GM18951 (cell line): ENCODE measurements at regions not wholly inside any gene's neighbourhood (a gene's known extent, or its start where the extent isn't known, plus 50 kb on each side); places are given as distances from the start of the nearest gene placed in this dataset.

Source experiments
- POLR2A ChIP-seq: IDR thresholded peaks from 4 replicates; pipeline ENCODE4 v1.6.1; 2011; ENCODE audit warnings: mild to moderate bottlenecking; ENCODE audit not compliant: insufficient read length, insufficient read depth; ENCODE audit errors: extremely low read depth
- in situ Hi-C: fragments of 300-500 bp; cut with MboI; formaldehyde crosslinking; loops from one replicate; pipeline ENCODE4 v1.12.0; 2022; ENCODE audit warnings: low sequenced_read_pairs, mixed read lengths, inconsistent platforms; ENCODE audit not compliant: unreplicated experiment

DNA sequence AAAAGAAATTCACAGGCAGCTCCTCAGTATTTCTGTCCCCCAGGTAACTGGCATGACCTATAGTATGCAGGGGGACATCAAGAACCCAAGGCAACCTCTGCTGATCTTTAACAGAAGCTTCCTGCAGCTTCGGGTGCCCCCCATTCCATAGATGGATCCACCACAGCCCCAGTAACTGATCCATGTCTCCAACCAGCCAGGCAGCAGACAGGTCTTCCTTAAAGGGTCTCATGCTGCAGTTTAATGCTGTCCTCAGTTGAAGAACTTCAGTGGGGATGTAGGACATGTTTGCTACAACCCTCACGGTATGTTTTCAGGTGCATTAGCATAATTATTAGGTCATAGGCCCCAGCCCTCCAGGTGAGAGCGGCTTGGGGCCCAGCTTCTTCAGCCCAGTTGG, 90.9 kb upstream of the OLIG2 start:
- no peak for TF ChIP-seq POLR2A
- in situ Hi-C loops: no loop called here

GRCh38 chr21:32940079-32941014, 85.4 kb upstream of the OLIG2 start:
- in situ Hi-C loops: no loop called here

GRCh38 chr21:32941263-32941662, 84.5 kb upstream of the OLIG2 start:
- in situ Hi-C loops: no loop called here

More at GRCh38 chr21:32940079-32941014, 85.4 kb upstream of the OLIG2 start:
- no peak for TF ChIP-seq POLR2A

DNA sequence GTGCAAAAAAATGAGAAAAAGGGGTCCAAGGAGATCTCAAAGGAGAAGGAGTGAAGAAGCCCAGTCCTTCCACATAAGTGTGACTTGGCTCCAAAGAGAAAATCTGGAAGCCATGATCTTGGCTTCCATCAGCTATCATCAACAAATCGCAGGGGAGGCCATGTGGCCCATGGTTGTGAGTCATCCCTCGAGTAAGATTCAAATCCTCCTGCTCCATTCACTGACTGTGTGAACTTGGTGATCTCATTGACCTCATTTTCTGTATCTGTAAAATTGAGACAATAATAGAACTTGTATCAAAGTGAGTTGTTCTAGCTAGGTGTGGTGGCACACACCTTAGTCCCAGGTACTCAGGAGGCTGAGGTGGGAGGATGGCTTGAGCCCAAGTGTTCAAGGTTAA, 79.1 kb upstream of the OLIG2 start:
- in situ Hi-C loops: no loop called here

More at GRCh38 chr21:32941263-32941662, 84.5 kb upstream of the OLIG2 start:
- TF ChIP-seq POLR2A: no peak

GRCh38 chr21:32947736-32948135, 78.0 kb upstream of the OLIG2 start:
- in situ Hi-C loops: no loop called here
- no peak for TF ChIP-seq POLR2A

More for the DNA sequence above, 79.1 kb upstream of the OLIG2 start:
- TF ChIP-seq POLR2A: no peak

DNA sequence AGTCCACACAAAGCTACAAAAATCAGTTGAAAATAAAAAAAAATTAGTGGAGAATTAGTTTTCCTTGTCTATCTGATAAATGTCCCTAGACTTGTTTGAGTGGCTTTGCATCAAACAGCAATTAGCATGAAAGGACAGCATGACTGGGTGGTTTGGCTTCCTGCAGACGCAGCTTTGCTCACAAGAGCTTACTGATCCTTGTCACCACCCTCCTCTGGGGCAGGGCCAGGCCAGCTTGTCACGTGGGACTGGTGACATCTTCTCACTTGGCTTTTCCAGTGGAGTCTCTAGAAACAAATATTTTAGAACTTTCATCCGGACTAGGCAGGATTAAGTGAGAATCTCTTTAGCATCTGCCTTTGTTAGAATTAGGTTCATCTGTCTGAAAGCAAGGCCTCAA, 76.0 kb upstream of the OLIG2 start:
- no peak for TF ChIP-seq POLR2A
- in situ Hi-C loops: no loop called here

DNA sequence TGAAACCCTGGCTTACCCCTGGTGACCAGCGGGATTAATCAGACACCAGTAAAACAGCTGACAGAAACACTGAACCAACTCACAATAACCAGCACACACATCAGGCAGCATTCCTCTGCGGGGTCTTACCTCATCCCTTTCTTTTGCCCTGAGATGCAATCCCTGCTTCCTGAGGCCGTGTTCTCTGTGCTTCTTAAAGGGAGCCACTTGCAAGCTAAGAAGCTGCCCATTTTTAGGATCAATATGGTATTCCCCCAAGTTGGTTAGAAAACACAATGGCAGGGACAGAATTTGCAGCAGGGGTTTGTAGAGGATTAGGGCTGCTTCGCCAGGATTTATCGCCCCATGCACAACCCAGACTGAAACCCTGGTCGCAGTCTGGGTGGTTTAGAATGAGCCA, 74.7 kb upstream of the OLIG2 start:
- TF ChIP-seq POLR2A: no peak
- in situ Hi-C loops: no loop called here

GRCh38 chr21:32954353-32954752, 71.4 kb upstream of the OLIG2 start:
- TF ChIP-seq POLR2A: no peak
- in situ Hi-C loops: no loop called here

- no peak for TF ChIP-seq POLR2A
- in situ Hi-C loops: no loop called here
Observed at GRCh38 chr21:32955311-32956060, 70.2 kb upstream of the OLIG2 start.

GRCh38 chr21:32956061-32956656, 69.6 kb upstream of the OLIG2 start:
- in situ Hi-C loops: no loop called here
- no peak for TF ChIP-seq POLR2A

DNA sequence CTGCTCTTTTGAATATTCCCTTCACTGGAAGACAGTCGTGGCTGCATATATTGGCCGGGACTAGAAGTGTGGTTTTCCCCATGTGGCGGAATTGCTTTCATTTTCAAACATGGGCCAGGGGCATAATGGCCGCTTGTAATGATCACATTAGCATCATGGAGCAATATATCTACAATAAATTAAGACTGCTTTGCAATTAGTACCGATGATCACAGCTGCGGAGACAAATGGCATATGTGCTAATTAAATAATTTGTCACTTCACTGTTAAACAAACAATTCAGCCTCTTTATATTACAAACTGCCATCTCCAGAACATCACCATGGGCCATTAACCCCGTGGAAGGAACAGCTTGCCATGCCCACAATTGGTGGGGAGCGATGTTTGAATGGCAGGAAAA, 68.2 kb upstream of the OLIG2 start:
- in situ Hi-C loops: no loop called here
- TF ChIP-seq POLR2A: no peak

DNA sequence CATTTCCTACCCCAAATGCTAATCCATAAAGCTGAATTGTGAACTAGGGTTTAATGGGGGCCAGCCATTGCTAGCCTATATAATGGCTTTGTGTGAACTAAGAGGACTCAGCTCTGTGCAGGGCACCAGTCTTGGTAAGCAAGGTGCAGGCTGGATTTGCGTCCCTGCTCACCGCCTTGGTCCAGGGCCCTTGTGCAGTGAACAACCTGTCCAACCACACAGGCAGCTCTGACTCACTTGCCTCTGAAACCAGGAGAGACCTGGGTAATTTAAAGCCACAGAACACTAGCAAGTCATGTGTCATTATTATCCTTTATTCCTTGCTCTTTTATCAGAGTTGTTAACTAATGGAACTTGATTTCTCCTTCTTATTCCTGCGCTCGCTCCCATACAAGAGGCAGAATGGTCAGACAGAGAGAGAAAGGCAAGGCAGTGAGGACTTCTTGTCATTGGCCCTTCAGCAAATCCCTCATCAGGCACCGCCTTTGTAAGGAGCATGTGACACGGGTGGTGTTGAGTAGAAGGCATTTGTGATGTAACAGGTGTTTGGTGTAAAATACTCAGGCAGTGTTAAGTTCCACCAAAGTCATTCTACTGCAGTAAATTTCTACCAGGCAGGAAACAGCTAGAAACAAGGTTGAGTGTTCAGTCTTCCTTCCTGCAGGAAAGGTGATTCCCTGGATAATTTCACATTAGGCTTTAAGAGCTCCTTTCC, 67.3 kb upstream of the OLIG2 start:
- no peak for TF ChIP-seq POLR2A
- in situ Hi-C loops: no loop called here

- no peak for TF ChIP-seq POLR2A
- in situ Hi-C loops: no loop called here
Observed at GRCh38 chr21:32962268-32962667, 63.5 kb upstream of the OLIG2 start.
